Stimulated activated effector memory CD8-positive, alpha-beta T cell treated with anti-CD3 and anti-CD28 coated beads, Interleukin-12 subunit alpha, Interleukin-12 subunit beta, amount 100 ng/mL, for 72 hours (primary cell): ENCODE measurements at regions not wholly inside any gene's neighbourhood (a gene's known extent, or its start where the extent isn't known, plus 50 kb on each side); places are given as distances from the start of the nearest gene placed in this dataset.
"Not testable (repeated sequence)": the region's sequence is repeated elsewhere in the genome, so short reads cannot be mapped to it uniquely, and the experiment has no call there.

Source experiments
- ATAC-seq: fragments of 150-1000 bp; cut with Tn5 transposase; 2 replicates; pipeline ENCODE4 v1.10.0; 2021
- DNase-seq, 2 donors: peaks; one replicate each; pipeline ENCODE4 v3.0.0; 2021 to 2022; ENCODE audit warnings: low spot score in 2 of 2
- H3K27ac Mint-ChIP-seq: one replicate; pipeline ENCODE4 v1.8.0; 2022; ENCODE audit warnings: mild to moderate bottlenecking, mixed read lengths
- H3K36me3 Mint-ChIP-seq: one replicate; pipeline ENCODE4 v1.8.0; 2022; ENCODE audit warnings: mild to moderate bottlenecking, mixed read lengths
- H3K4me1 Mint-ChIP-seq: one replicate; pipeline ENCODE4 v1.8.0; 2022; ENCODE audit warnings: mixed read lengths
- H3K4me3 Mint-ChIP-seq: one replicate; pipeline ENCODE4 v1.8.0; 2022; ENCODE audit warnings: mild to moderate bottlenecking, mixed read lengths
- H3K9me3 Mint-ChIP-seq: one replicate; pipeline ENCODE4 v1.8.0; 2022; ENCODE audit warnings: mixed read lengths

DNA sequence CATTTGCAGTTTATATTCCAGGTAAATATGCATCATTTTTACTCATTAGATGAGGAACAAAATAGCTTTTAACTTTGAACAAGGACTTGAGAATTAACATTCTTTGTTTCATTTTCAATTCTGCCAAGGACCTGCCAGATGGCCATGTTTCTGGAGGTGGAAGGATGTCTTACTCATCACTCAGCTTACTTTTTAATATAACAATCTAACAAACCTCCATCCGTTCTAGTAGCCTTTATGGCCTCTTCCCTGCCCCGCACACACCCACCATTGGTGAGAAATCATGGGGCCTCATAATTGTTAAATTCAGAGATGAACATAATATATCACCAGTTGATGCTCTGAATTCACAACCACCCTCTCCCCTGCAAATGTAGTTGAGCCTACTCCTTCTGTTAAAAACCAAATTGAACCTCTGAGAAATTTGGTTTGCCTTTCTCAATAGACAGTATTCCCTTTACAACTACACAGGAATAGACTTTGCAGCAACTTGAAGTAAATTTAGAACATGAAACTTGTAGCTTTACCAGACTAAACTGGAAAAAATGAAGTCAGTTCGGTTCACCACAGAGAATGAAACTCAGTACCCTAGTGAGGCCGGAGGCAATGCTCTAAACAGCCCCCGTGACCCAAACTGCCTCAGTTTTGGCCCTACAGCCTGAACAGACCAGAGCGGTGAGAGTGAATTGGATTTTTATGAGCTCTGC, 50.1 kb upstream of the ACSL4 start:
- Mint-ChIP-seq H3K36me3 (no peaks in the 10 kb centered on the region), H3K4me3 (peak overlapping the region; percentile 61), H3K4me1 (peaks cover 14% of the 10 kb centered on the region), H3K9me3 (no peaks in the 10 kb centered on the region), H3K27ac (peak overlapping the region; percentile 95)
- peak; percentile 91 for ATAC-seq
- no peak for DNase-seq

DNA sequence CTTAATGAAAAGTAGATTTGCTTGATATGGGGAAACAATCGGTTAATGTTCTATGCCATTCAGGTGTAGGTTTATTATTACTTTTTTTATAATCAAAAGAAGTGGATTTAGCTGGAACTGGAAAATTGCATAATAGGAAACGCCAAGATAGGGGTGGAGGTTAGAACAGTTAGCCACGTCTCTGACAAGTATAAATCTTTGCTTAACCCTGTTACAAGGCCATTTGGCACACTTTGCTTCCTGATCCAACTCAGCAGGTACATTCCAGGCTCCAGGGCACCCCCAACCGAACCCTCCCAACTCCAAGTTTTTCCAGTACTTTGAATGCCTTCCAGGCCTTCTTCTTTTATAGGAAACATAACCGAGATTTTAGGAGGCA, 50.6 kb upstream of the ACSL4 start:
- no peaks in the 10 kb centered on the region for H3K9me3 Mint-ChIP-seq
- DNase-seq (no peak), ATAC-seq (no peak)
- peaks cover 14% of the 10 kb centered on the region for H3K4me1 Mint-ChIP-seq
- H3K4me3 Mint-ChIP-seq = peak overlapping the region; percentile 61
- no peaks in the 10 kb centered on the region for H3K36me3 Mint-ChIP-seq
- H3K27ac Mint-ChIP-seq = peak overlapping the region; percentile 95

DNA sequence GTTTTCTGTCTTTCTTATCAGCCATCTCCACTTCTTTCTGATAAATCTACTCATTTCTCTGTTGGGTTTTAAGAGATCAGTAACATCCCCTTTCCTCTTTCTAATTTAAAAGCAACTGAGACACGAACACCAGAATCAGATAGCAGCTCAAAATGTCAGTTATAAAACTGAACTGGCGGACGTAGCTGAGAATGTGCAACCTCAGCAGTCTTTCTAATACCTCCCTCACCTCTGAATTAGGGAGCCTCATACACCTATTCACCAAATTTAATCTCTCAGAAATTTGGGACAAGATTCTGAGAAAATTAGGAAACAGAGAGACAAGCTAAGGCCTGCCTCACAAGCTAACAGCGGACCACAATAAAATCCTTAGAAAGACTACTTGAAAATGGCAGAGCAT, 52.0 kb upstream of the ACSL4 start:
- no peaks in the 10 kb centered on the region for H3K9me3 Mint-ChIP-seq
- no peaks in the 10 kb centered on the region for H3K36me3 Mint-ChIP-seq
- ATAC-seq (no peak), DNase-seq (no peak)
- H3K27ac Mint-ChIP-seq = no peak overlapping the region
- H3K4me3 Mint-ChIP-seq = no peak overlapping the region
- peaks cover 14% of the 10 kb centered on the region for H3K4me1 Mint-ChIP-seq

DNA sequence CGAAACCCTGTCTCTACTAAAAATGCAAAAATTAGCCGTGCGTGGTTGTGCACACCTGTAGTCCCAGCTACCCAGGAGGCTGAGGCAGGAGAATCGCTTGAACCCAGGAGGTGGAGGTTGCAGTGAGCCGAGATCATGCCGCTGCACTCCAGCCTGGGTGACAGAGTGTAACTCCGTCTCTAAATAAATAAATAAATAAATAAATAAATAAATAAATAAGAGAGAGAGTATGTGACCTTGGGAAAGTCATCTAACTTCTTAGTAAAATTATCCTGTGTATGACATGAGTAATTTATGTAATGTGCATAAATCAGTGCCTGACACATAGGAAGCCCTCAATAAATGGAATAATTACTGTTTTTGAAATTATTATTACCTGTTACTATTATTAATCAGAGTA, 57.5 kb upstream of the ACSL4 start:
- H3K4me1 Mint-ChIP-seq, H3K36me3 Mint-ChIP-seq, H3K27ac Mint-ChIP-seq, DNase-seq, ATAC-seq, H3K4me3 Mint-ChIP-seq, H3K9me3 Mint-ChIP-seq: not testable (repeated sequence)

DNA sequence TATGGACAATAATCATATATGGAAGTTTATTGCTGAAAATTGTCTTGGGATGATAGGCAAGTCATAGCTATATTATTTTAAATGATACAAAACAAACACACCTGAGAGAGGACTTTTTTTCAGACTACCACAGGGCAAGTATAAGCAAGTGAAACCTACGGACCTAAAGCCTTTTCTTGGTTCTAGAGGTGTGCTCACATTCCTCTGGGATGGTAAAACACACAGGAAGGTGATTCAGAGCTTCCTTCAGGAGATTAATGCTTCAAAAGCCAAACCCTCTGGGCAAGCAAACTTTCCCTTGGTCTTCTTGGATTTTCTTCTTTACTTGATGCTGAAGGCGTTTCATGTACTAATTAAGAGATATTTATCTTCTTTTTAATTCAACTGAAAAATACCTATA, 60.1 kb upstream of the ACSL4 start:
- no peak overlapping the region for H3K4me3 Mint-ChIP-seq
- H3K9me3 Mint-ChIP-seq = no peaks in the 10 kb centered on the region
- no peaks in the 10 kb centered on the region for H3K36me3 Mint-ChIP-seq
- no peaks in the 10 kb centered on the region for H3K4me1 Mint-ChIP-seq
- no peak overlapping the region for H3K27ac Mint-ChIP-seq
- ATAC-seq = no peak
- no peak for DNase-seq

DNA sequence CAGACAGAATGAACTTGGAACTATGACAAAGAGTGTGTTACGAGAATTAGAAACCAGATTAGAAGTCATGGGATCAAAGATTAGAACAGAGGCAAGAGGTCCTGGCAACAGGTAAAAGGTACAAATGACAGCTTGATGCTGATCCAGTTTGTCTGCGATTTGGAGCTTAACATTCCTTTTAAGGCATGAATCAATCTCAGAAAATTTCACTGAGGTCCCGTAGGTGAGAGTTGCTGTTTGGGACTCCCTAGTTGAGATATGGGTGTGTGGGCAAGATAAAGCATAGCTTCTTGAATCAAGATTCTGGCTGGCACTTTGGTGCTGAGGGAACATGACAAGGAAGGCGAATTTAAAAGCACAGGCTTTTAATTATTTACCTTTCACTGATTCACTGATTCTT, 62.6 kb upstream of the ACSL4 start:
- H3K27ac Mint-ChIP-seq = no peak overlapping the region
- ATAC-seq = no peak

DNA sequence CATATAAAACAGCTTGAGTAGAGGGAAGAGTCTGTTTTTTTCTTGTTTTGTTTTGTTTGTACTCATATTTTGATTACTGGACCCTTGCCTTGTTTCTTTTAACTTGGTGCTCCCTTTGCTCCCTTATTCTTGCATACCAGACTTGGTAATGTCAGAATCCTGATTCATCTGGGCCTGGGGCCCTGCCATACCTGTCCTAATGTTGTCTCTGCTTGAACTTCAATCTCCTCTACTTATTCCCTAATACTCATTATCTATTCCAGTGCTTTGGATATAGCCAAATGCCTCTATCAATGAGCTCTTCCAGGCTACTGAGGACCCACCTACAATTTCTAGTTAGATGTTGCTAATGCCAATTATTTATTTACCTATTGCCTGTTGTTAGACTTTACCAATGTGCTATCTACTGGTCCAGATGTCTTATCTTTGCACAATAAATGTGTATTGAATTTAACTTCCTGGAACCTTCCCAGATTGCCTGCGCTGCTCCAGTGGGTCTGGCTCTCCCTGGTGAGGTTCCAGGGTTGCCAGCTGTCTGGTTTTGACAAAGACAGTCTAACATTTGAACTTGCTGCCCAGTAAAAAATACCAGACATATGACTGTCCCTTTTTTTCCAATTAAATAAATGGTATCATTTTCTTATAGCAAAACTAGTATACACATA, 64.4 kb upstream of the ACSL4 start:
- Mint-ChIP-seq H3K27ac (no peak overlapping the region), H3K9me3 (no peaks in the 10 kb centered on the region), H3K36me3 (no peaks in the 10 kb centered on the region), H3K4me3 (no peak overlapping the region), H3K4me1 (no peaks in the 10 kb centered on the region)
- DNase-seq (no peak), ATAC-seq (no peak)

More for the DNA sequence above, 62.6 kb upstream of the ACSL4 start:
- Mint-ChIP-seq H3K4me3 (no peak overlapping the region), H3K36me3 (no peaks in the 10 kb centered on the region), H3K9me3 (no peaks in the 10 kb centered on the region), H3K4me1 (no peaks in the 10 kb centered on the region)
- no peak for DNase-seq

DNA sequence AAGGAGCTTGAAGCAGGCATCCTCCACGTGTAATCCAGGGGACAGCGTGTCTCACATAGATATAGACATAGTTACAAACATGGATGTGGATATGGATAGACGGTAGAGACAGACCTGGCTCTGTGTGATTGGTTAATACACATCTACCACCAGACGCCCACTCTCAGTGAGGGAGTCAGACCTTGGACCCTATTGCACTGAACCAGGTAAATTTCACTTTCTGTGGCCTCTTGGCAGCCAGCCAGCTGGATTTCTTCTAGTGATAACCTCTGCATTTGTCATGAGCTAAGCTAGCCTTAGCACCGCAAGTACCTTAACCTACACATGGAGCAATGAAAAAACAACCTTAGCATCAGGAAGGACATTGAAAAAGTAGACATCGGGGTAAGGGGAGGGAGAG, 79.2 kb upstream of the ACSL4 start:
- Mint-ChIP-seq H3K36me3 (no peaks in the 10 kb centered on the region), H3K9me3 (no peaks in the 10 kb centered on the region), H3K4me1 (no peaks in the 10 kb centered on the region), H3K4me3 (no peak overlapping the region), H3K27ac (no peak overlapping the region)
- no peak for ATAC-seq
- no peak for DNase-seq

DNA sequence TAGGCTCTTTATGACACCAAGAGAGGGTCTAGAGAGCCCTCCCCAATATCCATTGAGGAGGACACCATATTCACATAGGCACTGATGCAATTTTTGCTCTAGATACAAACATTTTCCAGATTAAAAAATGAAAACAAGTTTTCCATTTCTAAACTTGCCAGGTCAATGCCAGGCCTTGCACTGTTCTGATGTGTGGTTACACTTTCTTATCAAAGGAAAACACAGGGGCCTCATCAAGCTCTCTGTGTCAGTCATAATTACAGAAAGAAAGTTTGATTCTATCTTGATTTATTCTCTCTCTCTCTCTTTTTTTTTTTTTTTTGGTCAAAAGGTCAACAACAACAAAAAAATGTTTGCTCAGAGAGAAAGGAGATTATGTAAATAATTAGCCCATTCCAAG, 80.2 kb upstream of the ACSL4 start:
- no peak overlapping the region for H3K27ac Mint-ChIP-seq
- no peak for DNase-seq
- H3K36me3 Mint-ChIP-seq = no peaks in the 10 kb centered on the region
- H3K4me1 Mint-ChIP-seq = no peaks in the 10 kb centered on the region
- no peaks in the 10 kb centered on the region for H3K9me3 Mint-ChIP-seq
- no peak for ATAC-seq
- no peak overlapping the region for H3K4me3 Mint-ChIP-seq

DNA sequence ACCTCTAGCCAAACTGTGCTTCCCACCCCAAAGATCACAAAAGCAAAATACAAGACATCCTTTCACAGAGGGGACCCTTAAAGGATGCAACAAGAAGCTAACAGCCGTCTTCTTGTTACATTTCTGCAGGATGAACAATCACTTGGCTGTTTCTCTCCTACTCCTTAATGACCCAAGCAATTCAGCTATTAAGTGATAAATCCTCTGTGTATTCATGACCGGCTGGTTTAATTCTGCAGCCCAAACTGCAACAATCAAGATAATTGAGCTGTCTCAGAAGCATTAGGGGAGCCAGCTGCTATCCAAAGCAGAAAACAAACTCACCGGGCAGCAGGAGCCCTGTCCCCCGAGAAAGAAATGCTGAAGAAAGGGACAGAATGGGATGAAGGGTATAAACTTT, 85.9 kb upstream of the ACSL4 start:
- H3K27ac Mint-ChIP-seq = no peak overlapping the region
- ATAC-seq (no peak), DNase-seq (no peak)
- H3K36me3 Mint-ChIP-seq = no peaks in the 10 kb centered on the region
- no peak overlapping the region for H3K4me3 Mint-ChIP-seq
- no peaks in the 10 kb centered on the region for H3K4me1 Mint-ChIP-seq
- no peaks in the 10 kb centered on the region for H3K9me3 Mint-ChIP-seq

DNA sequence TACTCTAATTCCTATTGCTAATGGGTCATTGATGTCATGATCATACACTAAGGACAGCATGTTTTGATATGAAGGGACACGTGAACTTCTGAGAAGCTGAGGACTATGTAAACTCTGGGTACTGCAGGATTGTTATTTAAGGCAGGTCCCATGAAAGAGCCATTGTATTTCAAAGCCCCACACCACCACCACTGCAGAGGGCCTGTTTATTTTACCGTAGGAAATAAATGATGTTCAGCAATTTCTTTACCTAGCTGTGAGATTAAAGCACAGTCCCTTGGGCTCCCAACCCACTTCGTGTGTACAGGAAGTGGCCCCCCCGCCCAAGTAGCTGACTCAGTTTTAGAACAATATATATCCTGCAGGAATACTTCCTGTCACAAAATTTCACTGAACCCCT, 89.8 kb upstream of the ACSL4 start:
- Mint-ChIP-seq H3K36me3 (no peaks in the 10 kb centered on the region), H3K4me1 (no peaks in the 10 kb centered on the region), H3K9me3 (no peaks in the 10 kb centered on the region), H3K27ac (no peak overlapping the region), H3K4me3 (no peak overlapping the region)
- ATAC-seq (no peak), DNase-seq (no peak)

DNA sequence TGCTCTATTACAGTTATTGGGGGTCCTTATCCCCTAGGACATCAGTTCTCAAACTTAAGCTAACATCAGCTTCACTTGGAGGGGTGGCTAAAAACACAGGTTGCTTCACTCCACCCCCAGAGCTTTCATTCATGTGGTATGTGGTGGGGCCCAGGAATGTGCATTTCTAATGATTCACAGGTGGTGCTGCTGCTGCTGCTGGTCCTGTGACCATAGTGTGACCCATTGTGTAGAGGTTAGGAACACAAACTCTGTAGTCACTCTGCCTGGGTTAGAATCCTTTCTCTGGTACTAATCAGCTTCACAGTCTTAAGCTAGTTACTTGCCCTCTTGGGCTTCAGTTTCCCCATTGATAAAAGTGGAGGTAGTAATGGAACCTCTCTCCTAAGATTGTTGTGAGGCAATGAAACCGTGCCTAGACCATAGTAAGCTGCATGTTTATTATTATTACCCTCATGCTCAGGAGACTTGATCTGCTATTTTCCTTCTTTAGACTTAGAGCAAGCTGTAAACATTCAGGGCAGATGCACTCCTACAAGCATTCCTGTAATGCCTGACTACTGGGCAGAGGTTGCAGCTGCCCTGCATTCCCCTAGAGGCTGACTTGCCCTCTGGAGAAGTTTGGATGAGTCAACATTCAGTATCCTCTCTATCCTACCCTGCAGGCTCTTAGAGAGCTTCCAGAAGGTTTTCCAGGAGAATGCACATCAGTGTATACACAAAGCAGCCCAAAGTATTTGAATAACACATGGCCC, 94.1 kb upstream of the ACSL4 start:
- H3K4me3 Mint-ChIP-seq = no peak overlapping the region
- no peak overlapping the region for H3K27ac Mint-ChIP-seq
- no peaks in the 10 kb centered on the region for H3K4me1 Mint-ChIP-seq
- H3K36me3 Mint-ChIP-seq = no peaks in the 10 kb centered on the region
- DNase-seq (no peak), ATAC-seq (peak; percentile 44)
- H3K9me3 Mint-ChIP-seq = no peaks in the 10 kb centered on the region

DNA sequence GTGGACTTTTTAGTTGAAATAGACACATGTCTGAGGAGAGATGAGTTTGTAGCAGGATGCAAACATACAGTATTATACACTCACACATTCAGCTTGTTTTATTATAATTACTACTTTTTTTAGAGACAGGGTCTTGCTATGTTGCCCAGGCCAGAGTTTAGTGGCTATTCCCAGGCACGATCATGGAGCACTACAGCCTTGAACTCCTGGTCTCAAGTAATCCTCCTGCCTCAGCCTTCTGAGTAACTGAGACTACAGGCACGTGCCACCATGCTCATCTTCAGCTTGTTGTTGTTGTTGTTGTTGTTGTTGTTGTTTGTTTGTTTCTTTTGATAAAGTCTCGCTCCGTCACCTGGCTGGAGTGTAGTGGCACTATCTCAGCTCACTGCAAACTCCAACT, 94.7 kb upstream of the ACSL4 start:
- ATAC-seq = no peak
- Mint-ChIP-seq H3K27ac (no peak overlapping the region), H3K4me1 (no peaks in the 10 kb centered on the region), H3K4me3 (no peak overlapping the region), H3K36me3 (no peaks in the 10 kb centered on the region), H3K9me3 (no peaks in the 10 kb centered on the region)
- no peak for DNase-seq

DNA sequence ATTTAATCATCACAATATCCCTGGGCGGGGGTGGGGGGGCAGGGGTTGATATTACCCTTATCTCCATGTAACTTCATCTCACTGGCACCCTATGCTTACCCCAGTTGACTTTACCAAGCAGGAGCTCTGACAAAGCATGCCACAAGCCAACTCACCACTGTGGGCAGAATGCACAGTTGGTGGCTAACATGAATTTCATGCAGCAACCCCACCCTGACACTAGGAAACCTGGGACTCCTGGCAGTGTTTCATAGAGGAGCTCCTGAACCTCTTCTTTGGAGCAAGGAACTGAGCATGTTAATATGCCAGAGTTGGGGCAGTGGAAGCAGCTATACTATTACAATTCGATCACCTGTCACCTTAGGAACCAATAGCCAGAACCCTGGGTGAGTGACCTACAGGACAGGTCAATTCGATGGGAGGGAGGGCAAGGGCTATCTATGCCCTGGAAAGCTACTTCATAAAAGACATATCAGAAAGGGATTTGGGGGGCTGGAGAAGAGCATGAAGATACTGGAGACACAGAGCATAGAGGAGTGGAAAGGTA, 97.2 kb upstream of the ACSL4 start:
- no peaks in the 10 kb centered on the region for H3K9me3 Mint-ChIP-seq
- no peaks in the 10 kb centered on the region for H3K36me3 Mint-ChIP-seq
- DNase-seq = no peak
- ATAC-seq = no peak
- no peak overlapping the region for H3K4me3 Mint-ChIP-seq
- no peak overlapping the region for H3K27ac Mint-ChIP-seq
- no peaks in the 10 kb centered on the region for H3K4me1 Mint-ChIP-seq

DNA sequence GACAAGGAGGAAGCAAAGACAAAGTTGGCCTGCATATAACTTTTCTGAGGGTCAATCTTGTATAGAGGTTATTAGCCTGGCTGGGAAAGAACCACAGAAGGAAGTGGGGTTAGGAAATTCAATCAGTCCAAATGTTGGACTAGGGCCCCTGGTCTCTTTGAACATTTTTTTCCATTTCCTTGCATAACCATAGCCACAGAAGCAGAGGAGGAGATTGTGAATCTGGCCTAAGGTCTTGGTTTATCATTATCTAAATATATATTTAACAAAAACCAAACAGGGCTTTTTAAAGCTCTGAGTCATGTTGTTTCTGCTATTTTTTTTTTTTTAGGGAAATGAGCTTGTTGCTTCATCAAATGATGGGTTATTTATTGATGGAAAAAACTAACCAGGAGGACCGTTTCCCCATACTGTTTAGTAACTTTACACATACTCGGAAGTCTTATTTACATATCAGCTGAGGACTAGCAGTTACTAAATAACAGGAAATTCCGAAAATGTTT, 97.7 kb upstream of the ACSL4 start:
- Mint-ChIP-seq H3K4me1 (no peaks in the 10 kb centered on the region), H3K27ac (no peak overlapping the region), H3K4me3 (no peak overlapping the region), H3K9me3 (no peaks in the 10 kb centered on the region), H3K36me3 (no peaks in the 10 kb centered on the region)
- DNase-seq = no peak
- ATAC-seq = no peak
